C4-2B (cell line): ENCODE measurements at regions not wholly inside any gene's neighbourhood (a gene's known extent, or its start where the extent isn't known, plus 50 kb on each side); places are given as distances from the start of the nearest gene placed in this dataset.

Experiments
- CTCF ChIP-seq: fragments of 450-650 bp; conservative IDR thresholded peaks from 2 replicates; pipeline ENCODE4 v1.5.1; 2017; ENCODE audit warnings: mild to moderate bottlenecking
- ZFX ChIP-seq: fragments of 450-650 bp; IDR thresholded peaks from 2 replicates; pipeline ENCODE4 v1.6.1; 2017

- no peak for TF ChIP-seq CTCF
- TF ChIP-seq ZFX: no peak
These were observed 289.8 kb upstream of the SEMA6D start for GRCh38 chr15:47427463-47427862.
